LoVo (cell line): ENCODE measurements at regions not wholly inside any gene's neighbourhood (a gene's known extent, or its start where the extent isn't known, plus 50 kb on each side); places are given as distances from the start of the nearest gene placed in this dataset.

Experiments
- DNase-seq: peaks from one replicate; pipeline ENCODE4 v3.0.0-alpha.2; 2016; ENCODE audit warnings: low spot score

GRCh38 chr4:53688186-53688790, 97.0 kb upstream of the LNX1 start:
- no peak for DNase-seq

GRCh38 chr4:53686521-53686920, 95.2 kb upstream of the LNX1 start:
- no peak for DNase-seq

GRCh38 chr4:53684136-53685130, 93.1 kb upstream of the LNX1 start:
- no peak for DNase-seq

GRCh38 chr4:53682908-53683307, 91.6 kb upstream of the LNX1 start:
- DNase-seq: no peak

- no peak for DNase-seq
Observed at GRCh38 chr4:53682196-53682595, 90.9 kb upstream of the LNX1 start.

- no peak for DNase-seq
Observed at GRCh38 chr4:53680598-53680997, 89.3 kb upstream of the LNX1 start.

- DNase-seq: no peak
Observed at GRCh38 chr4:53680168-53680567, 88.9 kb upstream of the LNX1 start.

GRCh38 chr4:53676402-53676871, 85.2 kb upstream of the LNX1 start:
- DNase-seq: no peak

GRCh38 chr4:53674903-53675302, 83.6 kb upstream of the LNX1 start:
- DNase-seq: no peak

- no peak for DNase-seq
Observed at GRCh38 chr4:53672873-53673272, 81.6 kb upstream of the LNX1 start.

GRCh38 chr4:53671757-53672156, 80.5 kb upstream of the LNX1 start:
- no peak for DNase-seq

GRCh38 chr4:53659737-53660136, 68.5 kb upstream of the LNX1 start:
- no peak for DNase-seq

GRCh38 chr4:53659112-53659511, 67.8 kb upstream of the LNX1 start:
- no peak for DNase-seq

- no peak for DNase-seq
Observed at GRCh38 chr4:53658029-53658428, 66.7 kb upstream of the LNX1 start.

- DNase-seq: no peak
Observed at GRCh38 chr4:53656421-53656981, 65.2 kb upstream of the LNX1 start.

- DNase-seq: no peak
Observed at GRCh38 chr4:53654300-53654758, 63.0 kb upstream of the LNX1 start.

GRCh38 chr4:53653484-53654053, 62.3 kb upstream of the LNX1 start:
- no peak for DNase-seq

GRCh38 chr4:53651156-53651735, 60.0 kb upstream of the LNX1 start:
- DNase-seq: no peak

GRCh38 chr4:53649357-53649756, 58.1 kb upstream of the LNX1 start:
- DNase-seq: no peak

- DNase-seq: no peak
Observed at GRCh38 chr4:53647547-53647946, 56.3 kb upstream of the LNX1 start.

- DNase-seq: no peak
Observed at GRCh38 chr4:53646795-53647194, 55.5 kb upstream of the LNX1 start.

- DNase-seq: no peak
Observed at GRCh38 chr4:53645108-53645507, 53.8 kb upstream of the LNX1 start.
